Nephron progenitor cell (in vitro differentiated cells): ENCODE measurements at regions not wholly inside any gene's neighbourhood (a gene's known extent, or its start where the extent isn't known, plus 50 kb on each side); places are given as distances from the start of the nearest gene placed in this dataset.

ENCODE experiments used
- DNase-seq: peaks from one replicate; pipeline ENCODE4 v3.0.0; 2021
- H3K27ac Mint-ChIP-seq: 2 replicates; pipeline ENCODE4 v1.8.0; 2021; ENCODE audit warnings: mild to moderate bottlenecking, moderate library complexity, mixed read lengths
- H3K27me3 Mint-ChIP-seq: 2 replicates; pipeline ENCODE4 v1.8.0; 2021; ENCODE audit warnings: mild to moderate bottlenecking, low read depth, mixed read lengths; ENCODE audit not compliant: poor library complexity
- H3K36me3 Mint-ChIP-seq: 2 replicates; pipeline ENCODE4 v1.8.0; 2021; ENCODE audit warnings: low read depth, mixed read lengths
- H3K4me1 Mint-ChIP-seq: 2 replicates; pipeline ENCODE4 v1.8.0; 2021; ENCODE audit warnings: mixed read lengths
- H3K4me3 Mint-ChIP-seq: 2 replicates; pipeline ENCODE4 v1.8.0; 2021; ENCODE audit warnings: mild to moderate bottlenecking, moderate library complexity, mixed read lengths
- H3K9me3 Mint-ChIP-seq: 2 replicates; pipeline ENCODE4 v1.8.0; 2021; ENCODE audit warnings: mild to moderate bottlenecking, moderate library complexity, mixed read lengths
- CTCF ChIP-seq: fragments of 200-600 bp; sonication (generic); IDR thresholded peaks from 2 replicates; pipeline ENCODE4 v1.5.0; 2021; ENCODE audit warnings: antibody characterized with exemption

GRCh38 chr2:20125164-20125563 is 73.7 kb upstream of the LAPTM4A start:
- DNase-seq: no peak
- Mint-ChIP-seq H3K9me3 (no peaks in the 10 kb centered on the region), H3K36me3 (no peaks in the 10 kb centered on the region), H3K27ac (no peak overlapping the region), H3K4me3 (no peak overlapping the region), H3K27me3 (peaks cover 25% of the 10 kb centered on the region), H3K4me1 (peaks cover 13% of the 10 kb centered on the region)
- no peak for TF ChIP-seq CTCF

GRCh38 chr2:20123871-20124594 is 72.6 kb upstream of the LAPTM4A start:
- H3K36me3 Mint-ChIP-seq: no peaks in the 10 kb centered on the region

GRCh38 chr2:20122864-20123263 is 71.4 kb upstream of the LAPTM4A start:
- Mint-ChIP-seq H3K4me1 (peaks cover 7% of the 10 kb centered on the region), H3K27ac (no peak overlapping the region), H3K9me3 (no peaks in the 10 kb centered on the region), H3K27me3 (peaks cover 19% of the 10 kb centered on the region), H3K36me3 (no peaks in the 10 kb centered on the region), H3K4me3 (no peak overlapping the region)
- DNase-seq: no peak
- no peak for TF ChIP-seq CTCF

More at GRCh38 chr2:20123871-20124594, 72.6 kb upstream of the LAPTM4A start:
- H3K9me3 Mint-ChIP-seq: no peaks in the 10 kb centered on the region
- no peak for DNase-seq
- no peak overlapping the region for H3K27ac Mint-ChIP-seq
- peaks cover 7% of the 10 kb centered on the region for H3K4me1 Mint-ChIP-seq
- no peak for TF ChIP-seq CTCF
- no peak overlapping the region for H3K4me3 Mint-ChIP-seq
- H3K27me3 Mint-ChIP-seq: peaks cover 22% of the 10 kb centered on the region

GRCh38 chr2:20120569-20121416 is 69.4 kb upstream of the LAPTM4A start:
- no peak overlapping the region for H3K27ac Mint-ChIP-seq
- TF ChIP-seq CTCF: no peak
- peaks cover 7% of the 10 kb centered on the region for H3K4me1 Mint-ChIP-seq
- DNase-seq: no peak
- no peaks in the 10 kb centered on the region for H3K36me3 Mint-ChIP-seq
- peaks cover 24% of the 10 kb centered on the region for H3K27me3 Mint-ChIP-seq
- H3K4me3 Mint-ChIP-seq: no peak overlapping the region
- no peaks in the 10 kb centered on the region for H3K9me3 Mint-ChIP-seq

- Mint-ChIP-seq H3K27ac (no peak overlapping the region), H3K27me3 (peaks cover 20% of the 10 kb centered on the region), H3K4me3 (no peak overlapping the region), H3K9me3 (no peaks in the 10 kb centered on the region), H3K4me1 (peaks cover 7% of the 10 kb centered on the region), H3K36me3 (no peaks in the 10 kb centered on the region)
- DNase-seq: no peak
- no peak for TF ChIP-seq CTCF
Observed at GRCh38 chr2:20118051-20118450, 66.6 kb upstream of the LAPTM4A start.
